Stimulated activated CD4-positive, alpha-beta T cell treated with anti-CD3 and anti-CD28 coated beads, Interleukin-2, amount 100 ng/mL, for 48 hours (primary cell): ENCODE measurements at regions not wholly inside any gene's neighbourhood (a gene's known extent, or its start where the extent isn't known, plus 50 kb on each side); places are given as distances from the start of the nearest gene placed in this dataset.

Experiments
- DNase-seq, 2 donors: peaks; one replicate each; pipeline ENCODE4 v3.0.0-alpha.2; 2020

GRCh38 chr17:77381185-77381700 is 240.5 kb downstream of the SEC14L1 start:
- DNase-seq, result no peak

DNA sequence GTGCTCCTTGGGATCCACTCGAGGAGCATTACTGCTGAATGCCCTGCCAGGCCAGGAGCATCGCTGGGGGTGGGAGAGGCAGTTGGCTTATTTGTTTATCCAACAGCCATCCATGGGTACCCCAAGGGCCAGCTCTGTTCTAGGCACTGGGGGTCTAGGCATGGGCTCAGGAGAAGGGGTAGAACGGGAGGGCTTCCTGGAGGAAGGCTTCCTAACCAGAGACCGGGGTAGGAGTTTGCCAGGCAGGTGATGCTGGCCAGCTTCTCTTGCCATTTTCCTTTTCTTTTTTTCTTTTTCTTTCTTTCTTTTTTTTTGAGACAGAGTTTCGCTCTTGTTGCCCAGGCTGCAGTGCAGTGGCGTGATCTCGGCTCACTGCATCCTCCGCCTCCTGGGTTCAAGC is 241.0 kb downstream of the SEC14L1 start:
- DNase-seq, result no peak

DNA sequence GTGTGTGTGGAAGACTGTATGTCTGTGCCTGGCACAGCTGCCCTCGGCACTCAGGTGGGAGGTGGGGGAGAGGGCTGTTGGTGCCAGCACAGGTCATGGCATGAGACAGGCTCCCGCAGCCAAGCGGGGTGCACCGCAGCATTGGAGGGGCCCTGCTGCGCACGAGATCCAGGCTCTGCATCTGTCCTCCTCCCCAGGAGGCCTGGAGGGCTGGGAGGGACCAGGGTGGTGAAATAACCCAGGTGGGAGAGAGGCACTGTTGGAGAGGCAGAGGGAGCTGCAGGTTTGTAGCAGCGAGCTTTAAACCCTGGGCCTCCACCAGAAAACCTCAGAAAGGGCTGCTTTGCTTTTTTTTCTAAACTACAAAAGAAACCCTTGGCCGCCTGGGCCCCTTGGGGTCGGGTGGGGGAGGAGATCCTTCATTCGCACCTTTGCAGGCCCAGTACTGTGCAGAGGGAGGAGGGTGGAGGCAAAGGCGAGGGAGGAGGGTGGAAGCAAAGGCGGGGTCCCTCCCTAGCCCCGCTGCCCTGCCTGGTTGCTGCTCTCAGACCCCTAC is 241.7 kb downstream of the SEC14L1 start:
- DNase-seq, result no peak

- DNase-seq, result no peak
These were observed 242.3 kb downstream of the SEC14L1 start for GRCh38 chr17:77382966-77383612.

DNA sequence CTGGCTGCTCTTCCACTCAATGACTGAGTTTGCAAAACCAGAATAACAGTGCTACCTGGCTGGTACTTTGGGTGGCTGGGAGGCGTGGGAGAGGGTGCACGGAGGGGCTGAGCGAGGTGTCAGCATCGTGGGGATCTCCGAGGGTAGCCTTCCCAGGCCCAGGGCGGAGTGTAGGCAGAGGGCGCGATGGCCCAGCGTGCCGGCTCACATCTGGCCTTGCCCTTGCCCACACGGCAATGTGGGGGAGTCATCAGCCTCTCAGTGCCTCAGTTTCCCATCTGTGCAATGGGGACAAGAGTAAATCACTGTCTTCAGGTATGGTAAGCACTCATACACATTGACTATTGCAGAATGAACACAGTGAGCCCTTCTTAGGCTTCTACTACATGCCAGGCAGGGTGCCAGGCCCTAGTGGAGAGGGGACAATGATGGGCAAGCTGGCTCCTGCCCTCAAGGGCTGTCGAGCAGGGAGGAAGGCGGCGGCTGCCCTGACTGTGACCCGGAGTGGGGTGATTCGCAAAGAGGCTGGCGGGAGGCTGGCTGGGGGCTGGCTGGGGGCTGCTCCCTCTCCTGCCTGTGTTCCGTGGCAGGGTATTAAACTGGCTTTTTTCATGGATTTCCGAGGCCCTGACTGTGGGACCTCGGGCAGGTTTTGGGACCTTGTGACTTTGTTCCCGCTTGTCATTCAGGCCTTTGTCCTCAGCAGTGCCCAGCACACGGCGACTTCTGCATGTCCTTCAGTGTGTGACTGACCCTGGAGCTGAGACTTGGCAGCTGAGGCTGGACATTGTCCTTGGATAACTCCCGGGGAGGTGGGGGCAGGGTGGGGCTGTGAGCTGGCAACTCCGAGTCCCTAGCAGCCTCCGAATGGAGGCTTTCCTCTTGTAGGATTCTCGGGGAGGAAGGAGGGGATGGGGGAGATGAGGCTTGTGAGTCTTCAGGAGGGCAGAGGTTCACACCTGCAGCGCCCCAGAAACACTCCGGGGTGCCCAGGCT is 243.1 kb downstream of the SEC14L1 start:
- no peak for DNase-seq

GRCh38 chr17:77385750-77386501 is 245.2 kb downstream of the SEC14L1 start:
- no peak for DNase-seq

- no peak for DNase-seq
These were observed 245.9 kb downstream of the SEC14L1 start for GRCh38 chr17:77386502-77387192.

DNA sequence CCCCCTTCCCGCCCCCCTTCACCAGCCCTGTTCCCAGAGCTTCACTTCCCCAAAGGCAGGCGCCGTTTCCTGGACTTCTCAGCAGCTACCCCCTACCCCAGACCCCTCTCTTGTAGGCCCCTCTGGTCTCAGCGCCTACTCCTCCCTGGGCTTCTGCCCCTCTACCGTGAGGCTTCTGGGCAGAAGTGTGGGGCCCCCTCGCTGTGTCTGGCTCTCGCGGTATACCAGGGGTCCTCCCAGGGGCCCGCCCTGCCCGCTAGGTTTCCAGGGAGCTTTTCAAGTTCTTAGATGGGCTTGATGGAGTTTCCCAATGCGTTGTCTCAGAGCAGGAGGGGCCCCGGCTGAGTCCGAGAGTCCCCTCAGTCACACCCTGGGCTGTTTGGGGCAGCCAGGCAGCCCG is 247.1 kb downstream of the SEC14L1 start:
- DNase-seq, result no peak

GRCh38 chr17:77388384-77389306 is 247.9 kb downstream of the SEC14L1 start:
- DNase-seq, result no peak

DNA sequence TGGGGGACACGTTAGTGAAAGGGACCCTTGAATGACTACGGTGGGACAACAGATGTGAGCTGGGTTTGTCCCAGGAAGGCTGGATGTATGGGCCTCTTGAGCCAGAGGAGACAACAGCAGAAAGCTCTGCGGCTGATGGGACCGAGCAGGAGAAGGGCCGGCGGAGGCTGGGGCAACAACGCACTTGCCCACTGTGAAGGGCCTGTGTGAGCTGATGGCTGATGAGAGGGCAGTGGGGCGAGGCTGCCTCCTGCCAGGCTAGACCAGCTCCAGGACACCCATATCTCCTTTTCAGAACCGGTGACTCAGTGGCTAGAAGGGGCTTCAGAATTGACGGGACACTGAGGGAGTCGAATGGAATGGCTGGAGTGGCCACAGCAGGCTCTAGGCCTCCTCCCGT is 250.1 kb downstream of the SEC14L1 start:
- no peak for DNase-seq

- DNase-seq, result no peak
These were observed 251.1 kb downstream of the SEC14L1 start for GRCh38 chr17:77391668-77392375.

- DNase-seq, result no peak
These were observed 251.9 kb downstream of the SEC14L1 start for GRCh38 chr17:77392376-77393273.

DNA sequence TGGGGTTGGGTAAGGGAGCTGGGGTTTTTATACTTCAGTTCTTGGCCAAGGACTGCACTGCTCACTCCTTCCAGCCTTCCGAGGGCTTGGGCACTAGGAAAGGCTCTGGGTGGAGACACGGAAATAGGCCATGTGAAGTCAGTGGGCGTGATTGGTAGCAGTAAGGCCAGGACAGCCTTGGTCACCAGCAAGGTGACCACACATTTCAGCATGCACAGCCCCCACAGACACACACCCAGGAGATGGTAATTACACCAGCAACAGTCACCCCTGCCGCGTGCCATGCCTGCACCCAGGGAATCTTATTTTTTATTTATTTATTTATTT is 252.5 kb downstream of the SEC14L1 start:
- no peak for DNase-seq

- no peak for DNase-seq
These were observed 253.2 kb downstream of the SEC14L1 start for GRCh38 chr17:77393867-77394539.

- DNase-seq, result no peak
These were observed 253.9 kb downstream of the SEC14L1 start for GRCh38 chr17:77394540-77395295.

DNA sequence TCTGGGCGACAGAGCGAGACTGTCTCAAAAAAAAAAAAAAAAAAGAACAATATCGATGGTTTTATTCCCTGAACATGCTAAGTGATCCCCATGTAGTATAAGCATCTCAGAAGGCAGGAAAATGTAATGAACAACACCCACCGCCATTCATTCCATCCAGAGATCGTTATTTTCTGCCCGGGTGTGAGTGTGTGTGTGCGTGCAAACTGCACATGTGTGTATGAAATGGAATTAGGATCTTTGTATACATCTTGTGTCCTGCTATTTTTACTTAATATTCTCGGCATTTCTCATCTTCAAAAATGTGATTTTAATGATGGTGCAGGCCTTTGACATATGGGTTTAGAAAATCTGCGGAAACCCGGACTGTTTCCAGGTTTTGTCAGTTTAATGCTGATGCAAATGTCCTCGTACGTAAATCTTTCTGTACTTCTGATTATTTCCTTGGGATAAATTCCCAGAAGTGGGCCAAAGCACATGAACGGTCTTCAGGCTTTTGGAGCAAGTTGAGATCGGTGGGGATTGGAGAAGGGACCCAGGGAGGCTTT is 254.8 kb downstream of the SEC14L1 start:
- DNase-seq, result no peak

DNA sequence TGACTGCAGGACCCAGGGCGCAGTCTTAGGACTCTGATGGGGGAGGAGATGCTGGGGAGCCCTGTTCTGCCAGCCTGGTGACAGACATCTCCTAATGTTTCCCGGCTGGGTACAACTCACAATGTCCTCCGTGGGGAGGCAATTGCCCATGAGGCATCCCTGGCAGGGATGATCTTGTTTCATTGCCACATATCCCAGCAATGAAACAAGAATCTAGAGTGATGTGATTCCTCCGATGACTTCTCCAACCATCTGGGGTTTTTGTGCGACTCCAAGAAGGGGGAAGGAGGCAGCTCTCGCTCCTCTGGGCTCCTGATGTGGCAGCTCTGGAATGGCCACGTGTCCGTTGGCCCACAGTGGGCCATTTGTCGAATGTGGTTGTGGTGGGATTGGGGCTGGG is 255.8 kb downstream of the SEC14L1 start:
- DNase-seq, result no peak

GRCh38 chr17:77398274-77398673 is 257.5 kb downstream of the SEC14L1 start:
- DNase-seq, result no peak
